ENCODE measurements at regions not wholly inside any gene's neighbourhood (a gene's known extent, or its start where the extent isn't known, plus 50 kb on each side); places are given as distances from the start of the nearest gene placed in this dataset.
"Not testable (repeated sequence)": the region's sequence is repeated elsewhere in the genome, so short reads cannot be mapped to it uniquely, and the experiment has no call there.

GRCh38 chrX:107376186-107376585, 73.3 kb upstream of the FRMPD3 start:
- not testable (repeated sequence) for H3K9me3 Mint-ChIP-seq; H3K36me3 Mint-ChIP-seq; H3K4me1 Mint-ChIP-seq (ENCODE audit: low read depth in 2 of 2); ATAC-seq; H3K27ac Mint-ChIP-seq; H3K4me3 Mint-ChIP-seq; DNase-seq (ENCODE audit: low spot score)
- H3K27me3 Mint-ChIP-seq: peaks cover 20 to 23% of the 10 kb centered on the region in 2 donors

- H3K27me3 Mint-ChIP-seq: peaks cover 32 to 38% of the 10 kb centered on the region in 2 donors
- no peaks in the 10 kb centered on the region for H3K9me3 Mint-ChIP-seq
- no peak for DNase-seq (ENCODE audit: low spot score)
- no peak for ATAC-seq
- H3K27ac Mint-ChIP-seq: no peak overlapping the region
- peaks cover 11 to 15% of the 10 kb centered on the region in 2 donors for H3K4me1 Mint-ChIP-seq (ENCODE audit: low read depth in 2 of 2)
- no peaks in the 10 kb centered on the region for H3K36me3 Mint-ChIP-seq
- H3K4me3 Mint-ChIP-seq: no peak overlapping the region
Observed at GRCh38 chrX:107384397-107385105, 64.9 kb upstream of the FRMPD3 start.

GRCh38 chrX:107389726-107390125, 59.7 kb upstream of the FRMPD3 start:
- H3K27me3 Mint-ChIP-seq: peaks cover 35 to 48% of the 10 kb centered on the region in 2 donors
- no peaks in the 10 kb centered on the region for H3K4me1 Mint-ChIP-seq (ENCODE audit: low read depth in 2 of 2)
- H3K9me3 Mint-ChIP-seq: peaks cover 4% of the 10 kb centered on the region

DNA sequence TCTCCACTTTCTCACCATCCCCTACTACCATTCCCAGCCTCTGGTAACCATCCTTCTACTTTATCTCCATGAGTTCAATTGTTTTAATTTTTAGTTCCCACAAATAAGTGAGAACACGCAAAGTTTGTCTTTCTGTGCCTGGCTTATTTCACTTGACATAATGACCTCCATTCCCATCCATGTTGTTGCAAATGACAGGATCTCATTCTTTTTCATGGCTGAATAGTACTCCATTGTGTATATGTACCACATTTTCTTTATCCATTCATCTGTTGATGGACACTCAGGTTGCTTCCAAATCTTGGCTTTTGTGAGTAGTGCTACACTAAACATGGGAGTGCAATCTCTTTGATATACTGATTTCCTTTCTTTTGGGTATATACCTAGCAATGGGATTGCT, 55.8 kb upstream of the FRMPD3 start:
- DNase-seq (ENCODE audit: low spot score); H3K27ac Mint-ChIP-seq; H3K4me1 Mint-ChIP-seq (ENCODE audit: low read depth in 2 of 2); H3K36me3 Mint-ChIP-seq; H3K9me3 Mint-ChIP-seq; ATAC-seq; H3K4me3 Mint-ChIP-seq: not testable (repeated sequence)
- H3K27me3 Mint-ChIP-seq: peaks cover 39 to 55% of the 10 kb centered on the region in 2 donors

More at GRCh38 chrX:107389726-107390125, 59.7 kb upstream of the FRMPD3 start:
- no peak for DNase-seq (ENCODE audit: low spot score)
- Mint-ChIP-seq H3K36me3 (peaks cover 5% of the 10 kb centered on the region), H3K27ac (no peak overlapping the region), H3K4me3 (no peak overlapping the region)
- no peak for ATAC-seq

DNA sequence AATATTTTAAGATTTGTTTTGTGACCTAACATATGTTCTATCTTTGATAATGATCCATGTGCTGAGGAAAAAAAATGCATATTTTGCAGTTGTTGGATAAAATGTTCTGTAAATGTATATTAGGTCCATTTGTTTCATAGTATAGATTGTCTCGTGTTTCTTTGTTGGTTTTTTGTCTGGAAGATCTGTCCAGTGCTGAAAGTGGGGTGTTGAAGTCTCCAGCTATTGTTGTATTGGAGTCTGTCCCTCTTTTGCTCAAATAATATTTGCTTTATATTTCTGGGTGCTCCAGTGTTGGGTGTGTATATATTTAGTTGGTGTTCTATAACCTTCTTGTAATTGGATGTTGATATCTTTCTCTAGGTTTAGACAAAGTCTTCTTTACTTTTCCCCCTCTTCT, 53.2 kb upstream of the FRMPD3 start:
- H3K36me3 Mint-ChIP-seq: peaks cover 5% of the 10 kb centered on the region
- no peak overlapping the region for H3K4me3 Mint-ChIP-seq
- ATAC-seq: no peak
- no peak for DNase-seq (ENCODE audit: low spot score)
- H3K27ac Mint-ChIP-seq: no peak overlapping the region
- peaks cover 4% of the 10 kb centered on the region for H3K9me3 Mint-ChIP-seq
- H3K27me3 Mint-ChIP-seq: peaks cover 35 to 39% of the 10 kb centered on the region in 2 donors
- no peaks in the 10 kb centered on the region for H3K4me1 Mint-ChIP-seq (ENCODE audit: low read depth in 2 of 2)

GRCh38 chrX:107396783-107397182, 52.7 kb upstream of the FRMPD3 start:
- DNase-seq (ENCODE audit: low spot score) (no peak), ATAC-seq (no peak)
- Mint-ChIP-seq H3K9me3 (peaks cover 4% of the 10 kb centered on the region), H3K27me3 (peaks cover 32 to 34% of the 10 kb centered on the region in 2 donors), H3K27ac (no peak overlapping the region), H3K4me1 (ENCODE audit: low read depth in 2 of 2) (no peaks in the 10 kb centered on the region), H3K36me3 (peaks cover 5% of the 10 kb centered on the region), H3K4me3 (no peak overlapping the region)

- H3K4me1 Mint-ChIP-seq (ENCODE audit: low read depth in 2 of 2): no peaks in the 10 kb centered on the region
- no peak for DNase-seq (ENCODE audit: low spot score)
- peaks cover 4% of the 10 kb centered on the region for H3K9me3 Mint-ChIP-seq
- H3K36me3 Mint-ChIP-seq: peaks cover 5% of the 10 kb centered on the region
- H3K4me3 Mint-ChIP-seq: no peak overlapping the region
- ATAC-seq: no peak
- H3K27ac Mint-ChIP-seq: no peak overlapping the region
- H3K27me3 Mint-ChIP-seq: peaks cover 31 to 32% of the 10 kb centered on the region in 2 donors
Observed at GRCh38 chrX:107398115-107398514, 51.3 kb upstream of the FRMPD3 start.
